IMR-90 (cell line): ENCODE measurements at regions not wholly inside any gene's neighbourhood (a gene's known extent, or its start where the extent isn't known, plus 50 kb on each side); places are given as distances from the start of the nearest gene placed in this dataset.

ENCODE experiments used
- ATAC-seq: fragments of 200-7000 bp; cut with Tn5 transposase; 2 replicates; pipeline ENCODE4 v1.9.1; 2020; ENCODE audit warnings: low read depth, mild to moderate bottlenecking, moderate library complexity
- BruUV-seq: library from RNA; stranded (reverse); fragments of 400-500 nt; replicated peaks from 2 replicates; lab custom pipeline; 2021; lab: Mats Ljungman, UMichigan
- CTCF ChIA-PET: fragments of 300-600 bp; formaldehyde crosslinking; extraction: SDS; loops from one replicate; lab custom pipeline; 2021; ENCODE audit warnings: antibody characterized with exemption; lab: Yijun Ruan, JAX
- POLR2A ChIA-PET: fragments of 300-600 bp; sonication (Branson Sonifier 250); formaldehyde crosslinking; loops from one replicate; lab custom pipeline; 2022; ENCODE audit warnings: antibody characterized with exemption; ENCODE audit not compliant: unreplicated experiment; lab: Charles Lee
- DNase-seq: peaks from one replicate; pipeline ENCODE4 v3.0.0; 2013
- H2AFZ ChIP-seq: replicated peaks from 2 replicates; pipeline ENCODE3; 2013; ENCODE audit warnings: low read length, mild to moderate bottlenecking; ENCODE audit not compliant: poor library complexity
- H2AK5ac ChIP-seq: 2 replicates; pipeline ENCODE4 v1.6.1; 2013; ENCODE audit warnings: low read depth, low read length, inconsistent platforms
- H2AK9ac ChIP-seq: replicated peaks from 2 replicates; pipeline ENCODE3; 2013; ENCODE audit warnings: mild to moderate bottlenecking, low read depth, low read length, moderate library complexity; ENCODE audit not compliant: poor library complexity
- H2BK120ac ChIP-seq: 2 replicates; pipeline ENCODE4 v1.6.1; 2013; ENCODE audit warnings: low read depth, low read length, inconsistent platforms
- H2BK15ac ChIP-seq: 3 replicates; pipeline ENCODE4 v1.6.1; 2013; ENCODE audit warnings: low read depth, low read length, inconsistent platforms
- H2BK20ac ChIP-seq: 2 replicates; pipeline ENCODE4 v1.6.1; 2013; ENCODE audit warnings: low read depth, mild to moderate bottlenecking, inconsistent platforms, low read length, moderate library complexity
- H2BK5ac ChIP-seq: 2 replicates; pipeline ENCODE4 v1.6.1; 2013; ENCODE audit warnings: mild to moderate bottlenecking, low read depth, low read length, inconsistent platforms; ENCODE audit not compliant: poor library complexity, severe bottlenecking
- H3K14ac ChIP-seq: replicated peaks from 2 replicates; pipeline ENCODE4 v1.6.1; 2013; ENCODE audit warnings: low read depth, low read length, inconsistent platforms
- H3K18ac ChIP-seq: 2 replicates; pipeline ENCODE4 v1.6.1; 2013; ENCODE audit warnings: low read depth, low read length, control low read depth
- H3K23ac ChIP-seq: 2 replicates; pipeline ENCODE4 v1.6.1; 2013; ENCODE audit warnings: low read depth, low read length, inconsistent platforms
- H3K27ac ChIP-seq: 2 replicates; pipeline ENCODE4 v1.5.1; 2013; ENCODE audit warnings: mild to moderate bottlenecking, control low read depth, low read length; ENCODE audit not compliant: insufficient read depth
- H3K27me3 ChIP-seq: 2 replicates; pipeline ENCODE4 v1.6.1; 2013; ENCODE audit warnings: low read length; ENCODE audit not compliant: control insufficient read depth, insufficient read depth
- H3K36me3 ChIP-seq: 2 replicates; pipeline ENCODE4 v1.6.1; 2013; ENCODE audit warnings: low read length, mixed read lengths; ENCODE audit not compliant: control insufficient read depth, insufficient read depth
- H3K4ac ChIP-seq: 2 replicates; pipeline ENCODE4 v1.6.1; 2013; ENCODE audit warnings: low read depth, low read length, inconsistent platforms
- H3K4me1 ChIP-seq: 2 replicates; pipeline ENCODE4 v1.6.1; 2013; ENCODE audit warnings: low read length, mixed read lengths; ENCODE audit not compliant: control insufficient read depth, insufficient read depth
- H3K4me2 ChIP-seq: 2 replicates; pipeline ENCODE4 v1.6.1; 2013; ENCODE audit warnings: low read depth, mild to moderate bottlenecking, control low read depth, low read length, moderate library complexity
- H3K4me3 ChIP-seq: 2 replicates; pipeline ENCODE4 v1.5.1; 2013; ENCODE audit warnings: low read depth, mild to moderate bottlenecking, control low read depth, low read length, moderate library complexity; ENCODE audit not compliant: insufficient read depth
- H3K56ac ChIP-seq: 2 replicates; pipeline ENCODE4 v1.6.1; 2013; ENCODE audit warnings: low read length, inconsistent platforms; ENCODE audit not compliant: insufficient read depth; ENCODE audit errors: extremely low read depth
- H3K79me1 ChIP-seq, 2 experiments: 2 replicates each; pipeline ENCODE4 v1.6.1; 2013; ENCODE audit warnings: low read length in 2 of 2, inconsistent platforms in 1 of 2, low read depth in 1 of 2
- H3K9ac ChIP-seq: 2 replicates; pipeline ENCODE4 v1.6.1; 2013; ENCODE audit warnings: low read depth, low read length, control low read depth
- H3K9me1 ChIP-seq: 2 replicates; pipeline ENCODE4 v1.6.1; 2013; ENCODE audit warnings: low read length, inconsistent platforms; ENCODE audit not compliant: insufficient read depth
- H3K9me3 ChIP-seq: 2 replicates; pipeline ENCODE4 v1.6.1; 2013; ENCODE audit warnings: low read length; ENCODE audit not compliant: control insufficient read depth, insufficient read depth
- H4K20me1 ChIP-seq: 2 replicates; pipeline ENCODE4 v1.6.1; 2013; ENCODE audit warnings: low read length, inconsistent platforms; ENCODE audit not compliant: insufficient read depth
- H4K5ac ChIP-seq: 2 replicates; pipeline ENCODE4 v1.6.1; 2013; ENCODE audit warnings: mild to moderate bottlenecking, low read depth, low read length, control low read depth
- H4K8ac ChIP-seq, 2 experiments: 2 replicates each; pipeline ENCODE4 v1.6.1; 2013; ENCODE audit warnings: low read depth in 2 of 2, low read length in 2 of 2, control low read depth in 1 of 2, inconsistent platforms in 1 of 2
- H4K91ac ChIP-seq: 2 replicates; pipeline ENCODE4 v1.6.1; 2013; ENCODE audit warnings: low read depth, low read length, inconsistent platforms; ENCODE audit not compliant: insufficient read depth
- FOS ChIP-seq: fragments of 150-350 bp; IDR thresholded peaks from 2 replicates; pipeline ENCODE4 v1.6.1; 2016; ENCODE audit warnings: low read depth, low read length
- RAD21 ChIP-seq: IDR thresholded peaks from 2 replicates; pipeline ENCODE4 v1.6.1; 2012; ENCODE audit warnings: low read length, improper control_type of control experiment
- WGBS, 2 experiments: methylation state at CpG; one replicate each; pipeline versions ENCODE4 v1.1.5 to v1.1.7; 2013; ENCODE audit warnings: missing lambda C conversion rate in 2 of 2; ENCODE audit not compliant: insufficient read length in 1 of 2; ENCODE audit errors: extremely low coverage in 2 of 2; 5-methylcytosine and 5-hydroxymethylcytosine counted together
- dilution Hi-C: fragments of 300-500 bp; cut with HindIII; formaldehyde crosslinking; loops from one replicate; pipeline ENCODE4 v1.14.3; 2018; ENCODE audit warnings: low sequenced_read_pairs; ENCODE audit not compliant: unreplicated experiment
- in situ Hi-C: fragments of 300-500 bp; cut with MboI; formaldehyde crosslinking; loops from 3 replicates; pipeline ENCODE4 v1.14.3; 2019; ENCODE audit warnings: low sequenced_read_pairs, inconsistent platforms, mixed read lengths
- intact Hi-C: fragments of 100-400 bp; cut with micrococcal nuclease; formaldehyde crosslinking; loops from 2 replicates; pipeline ENCODE4 v1.10.0; 2022

- Histone ChIP-seq H3K27ac (no peak overlapping the region), H3K9me3 (peaks cover 10% of the 10 kb centered on the region), H3K4me2 (no peak overlapping the region), H2AK9ac (no peak overlapping the region), H3K9ac (no peak overlapping the region), H3K4ac (no peak overlapping the region), H3K4me3 (no peak overlapping the region), H2BK120ac (no peak overlapping the region), H2AK5ac (no peak overlapping the region), H2BK5ac (no peak overlapping the region), H3K36me3 (no peaks in the 10 kb centered on the region), H3K18ac (no peak overlapping the region), H4K91ac (no peak overlapping the region), H3K27me3 (no peaks in the 10 kb centered on the region), H3K14ac (no peak overlapping the region), H2BK15ac (no peak overlapping the region), H3K4me1 (no peaks in the 10 kb centered on the region), H2BK20ac (no peak overlapping the region), H4K5ac (no peak overlapping the region), H2AFZ (no peak overlapping the region), H3K23ac (no peak overlapping the region), H3K9me1 (no peaks in the 10 kb centered on the region), H4K20me1 (no peaks in the 10 kb centered on the region), H3K56ac (no peak overlapping the region), H3K79me1 (no peaks in the 10 kb centered on the region), H4K8ac (no peak overlapping the region)
- in situ Hi-C loops (no loop called here), intact Hi-C loops (no loop called here), dilution Hi-C loops (no loop called here)
- DNase-seq = no peak
- no TSS peak for BruUV-seq
- POLR2A ChIA-PET = no interaction called here
- whole genome bisulfite sequencing, 2 experiments = 33% methylated on average over 2 of the region's 3 CpGs; no CpG with 5 or more reads in 1 of the 2 experiments
- no peak for ATAC-seq
- TF ChIP-seq FOS (no peak), RAD21 (no peak)
- CTCF ChIA-PET = no interaction called here
These were observed 862.4 kb upstream of the CDH9 start for GRCh38 chr5:27900761-27901160.
